H1 (cell line): ENCODE measurements at regions not wholly inside any gene's neighbourhood (a gene's known extent, or its start where the extent isn't known, plus 50 kb on each side); places are given as distances from the start of the nearest gene placed in this dataset.

Experiments used
- CTCF ChIA-PET: fragments of 300-600 bp; sonication (Branson Sonifier 250); formaldehyde crosslinking; loops from one replicate; lab custom pipeline; 2021; ENCODE audit not compliant: partially characterized antibody; lab: Charles Lee
- POLR2A ChIA-PET: fragments of 300-600 bp; sonication (Branson Sonifier 250); formaldehyde crosslinking; loops from one replicate; lab custom pipeline; 2021; ENCODE audit warnings: inconsistent platforms; ENCODE audit not compliant: partially characterized antibody; lab: Charles Lee
- DNase-seq, 2 experiments: peaks; one replicate each; pipeline versions ENCODE4 v3.0.0 to v3.0.0-alpha.2; 2010 to 2022; ENCODE audit warnings: low spot score in 2 of 2, low read depth in 1 of 2, mixed read lengths in 1 of 2
- FAIRE-seq: peaks from 2 replicates; lab custom pipeline; 2011; peaks lifted over from hg19 to GRCh38; lab: Jason Lieb, UNC
- H2AFZ ChIP-seq: 2 replicates; pipeline ENCODE4 v1.8.1; 2012; ENCODE audit warnings: low read length, inconsistent platforms
- H2AK5ac ChIP-seq: 2 replicates; pipeline ENCODE4 v1.6.1; 2013; ENCODE audit warnings: low read depth, low read length
- H2BK120ac ChIP-seq: replicated peaks from 2 replicates; pipeline ENCODE3; 2013; ENCODE audit warnings: low read depth, low read length, inconsistent platforms
- H2BK12ac ChIP-seq: 2 replicates; pipeline ENCODE4 v1.6.1; 2013; ENCODE audit warnings: low read depth, low read length
- H2BK15ac ChIP-seq: 2 replicates; pipeline ENCODE4 v1.6.1; 2013; ENCODE audit warnings: low read length
- H2BK20ac ChIP-seq: 2 replicates; pipeline ENCODE4 v1.6.1; 2013; ENCODE audit warnings: low read length
- H2BK5ac ChIP-seq: 2 replicates; pipeline ENCODE4 v1.6.1; 2013; ENCODE audit warnings: low read depth, low read length
- H3K14ac ChIP-seq: 2 replicates; pipeline ENCODE4 v1.6.1; 2013; ENCODE audit warnings: inconsistent platforms; ENCODE audit not compliant: insufficient read length
- H3K18ac ChIP-seq: 2 replicates; pipeline ENCODE4 v1.6.1; 2013; ENCODE audit warnings: low read length; ENCODE audit errors: extremely low read depth
- H3K23ac ChIP-seq: 2 replicates; pipeline ENCODE4 v1.6.1; 2013; ENCODE audit warnings: inconsistent platforms; ENCODE audit not compliant: insufficient read length
- H3K23me2 ChIP-seq: 2 replicates; pipeline ENCODE4 v1.6.1; 2013; ENCODE audit warnings: low read depth, low read length
- H3K27ac ChIP-seq: 2 replicates; pipeline ENCODE4 v1.6.1; 2011; ENCODE audit warnings: low read depth, low read length, inconsistent platforms
- H3K27me3 ChIP-seq, 4 experiments: replicated peaks in 1 of 4; 1 replicate in 1 of 4; 2 replicates in 3 of 4; pipeline versions ENCODE4 v1.6.1 to v1.8.1; 2011 to 2013; ENCODE audit warnings: low read length in 3 of 4, mild to moderate bottlenecking in 3 of 4, inconsistent platforms in 2 of 4, mixed read lengths in 2 of 4, moderate library complexity in 1 of 4; ENCODE audit not compliant: control insufficient read depth in 3 of 4, insufficient read depth in 3 of 4; ENCODE audit errors: extremely low read depth in 1 of 4
- H3K36me3 ChIP-seq, 4 experiments: 2 replicates each; pipeline versions ENCODE4 v1.6.1 to v1.8.1; 2011 to 2013; ENCODE audit warnings: mild to moderate bottlenecking in 4 of 4, low read length in 3 of 4, moderate library complexity in 2 of 4, control low read depth in 1 of 4, inconsistent platforms in 1 of 4; ENCODE audit not compliant: insufficient read depth in 4 of 4, control insufficient read depth in 2 of 4
- H3K4ac ChIP-seq: replicated peaks from 2 replicates; pipeline ENCODE3; 2013; ENCODE audit warnings: low read length, low read depth, mixed read lengths, inconsistent platforms; ENCODE audit not compliant: insufficient read length
- H3K4me1 ChIP-seq, 4 experiments: replicated peaks in 1 of 4; 1 replicate in 1 of 4; 2 replicates in 3 of 4; pipeline versions ENCODE4 v1.6.1 to v1.8.1; 2011 to 2013; ENCODE audit warnings: low read length in 3 of 4, inconsistent platforms in 2 of 4, mixed read lengths in 1 of 4; ENCODE audit not compliant: insufficient read depth in 4 of 4, control insufficient read depth in 3 of 4
- H3K4me2 ChIP-seq, 2 experiments: 2 replicates each; pipeline versions ENCODE4 v1.6.1 to v1.8.1; 2011 to 2013; ENCODE audit warnings: low read depth in 2 of 2, low read length in 2 of 2, control low read depth in 1 of 2, inconsistent platforms in 1 of 2, mild to moderate bottlenecking in 1 of 2; ENCODE audit not compliant: insufficient read depth in 1 of 2
- H3K4me3 ChIP-seq, 4 experiments: fragments of 200-600, 300-600 bp in 1 of 4; sonication (generic), shearing (Covaris generic), sonication (Bioruptor Twin) in 1 of 4; 2 replicates each; pipeline versions ENCODE4 v1.5.1 to v1.8.1; 2011 to 2016; ENCODE audit warnings: low read length in 4 of 4, low read depth in 3 of 4, control low read depth in 2 of 4, inconsistent platforms in 2 of 4, mild to moderate bottlenecking in 2 of 4, mixed read lengths in 1 of 4, moderate library complexity in 1 of 4; ENCODE audit not compliant: insufficient read depth in 2 of 4; ENCODE audit errors: extremely low read depth in 1 of 4
- H3K56ac ChIP-seq: replicated peaks from 2 replicates; pipeline ENCODE3; 2013; ENCODE audit warnings: low read depth, mild to moderate bottlenecking, mixed read lengths, low read length, inconsistent platforms; ENCODE audit not compliant: insufficient read length
- H3K79me1 ChIP-seq: 2 replicates; pipeline ENCODE4 v1.6.1; 2013; ENCODE audit warnings: low read depth, low read length, control low read depth
- H3K79me2 ChIP-seq, 2 experiments: 2 replicates each; pipeline versions ENCODE4 v1.6.1 to v1.8.1; 2012 to 2013; ENCODE audit warnings: low read length in 2 of 2, mild to moderate bottlenecking in 2 of 2, inconsistent platforms in 1 of 2; ENCODE audit not compliant: insufficient read depth in 2 of 2, control insufficient read depth in 1 of 2
- H3K9ac ChIP-seq, 4 experiments: replicated peaks in 1 of 4; 1 replicate in 1 of 4; 2 replicates in 3 of 4; pipeline versions ENCODE4 v1.6.1 to v1.8.1; 2011 to 2013; ENCODE audit warnings: low read depth in 3 of 4, low read length in 3 of 4, control low read depth in 2 of 4, mild to moderate bottlenecking in 2 of 4, moderate library complexity in 2 of 4, inconsistent platforms in 1 of 4; ENCODE audit errors: extremely low read depth in 1 of 4
- H3K9me3 ChIP-seq, 2 experiments: 2 replicates each; pipeline versions ENCODE4 v1.6.1 to v1.8.1; 2012 to 2013; ENCODE audit warnings: mild to moderate bottlenecking in 2 of 2, moderate library complexity in 2 of 2, control low read depth in 1 of 2, inconsistent platforms in 1 of 2, low read depth in 1 of 2, low read length in 1 of 2, mixed read lengths in 1 of 2; ENCODE audit not compliant: insufficient read depth in 2 of 2
- H4K20me1 ChIP-seq, 2 experiments: replicated peaks in 1 of 2; 2 replicates each; pipeline versions ENCODE3 to v1.8.1; 2011 to 2013; ENCODE audit warnings: inconsistent platforms in 2 of 2, low read length in 2 of 2, mild to moderate bottlenecking in 1 of 2; ENCODE audit not compliant: insufficient read depth in 2 of 2, control insufficient read depth in 1 of 2
- H4K5ac ChIP-seq: 2 replicates; pipeline ENCODE4 v1.6.1; 2013; ENCODE audit warnings: low read length, low read depth, mixed read lengths, inconsistent platforms; ENCODE audit not compliant: insufficient read length
- H4K8ac ChIP-seq: 2 replicates; pipeline ENCODE4 v1.8.0; 2013; ENCODE audit warnings: mild to moderate bottlenecking, moderate library complexity, low read length, inconsistent platforms; ENCODE audit not compliant: insufficient read depth; ENCODE audit errors: extremely low read depth
- H4K91ac ChIP-seq: replicated peaks from 2 replicates; pipeline ENCODE3; 2013; ENCODE audit warnings: low read length, mixed read lengths, inconsistent platforms; ENCODE audit not compliant: insufficient read length
- ASH2L ChIP-seq: fragments of 200-600, 300-600 bp; sonication (generic); IDR thresholded peaks from one replicate; pipeline ENCODE4 v1.7.1; 2017; ENCODE audit warnings: low read length
- BCL11A ChIP-seq, 2 experiments: IDR thresholded peaks; one replicate each; pipeline ENCODE4 v1.6.1; 2011; ENCODE audit warnings: low read depth in 2 of 2, low read length in 2 of 2, mild to moderate bottlenecking in 2 of 2
- HDAC2 ChIP-seq, 2 experiments: fragments of 300-600 bp in 1 of 2; sonication (generic) in 1 of 2; IDR thresholded peaks; 2 replicates each; pipeline ENCODE4 v1.6.1; 2011 to 2012; ENCODE audit warnings: low read depth in 2 of 2, low read length in 2 of 2, mild to moderate bottlenecking in 2 of 2, moderate library complexity in 2 of 2, borderline replicate concordance in 1 of 2, inconsistent platforms in 1 of 2
- POLR2AphosphoS5 ChIP-seq: IDR thresholded peaks from 2 replicates; pipeline ENCODE4 v1.6.1; 2011; ENCODE audit warnings: low read depth, low read length
- RAD21 ChIP-seq, 2 experiments: IDR thresholded peaks in 1 of 2; conservative IDR thresholded peaks in 1 of 2; 2 replicates each; pipeline ENCODE4 v1.6.1; 2011; ENCODE audit warnings: low read depth in 2 of 2, low read length in 2 of 2, improper control_type of control experiment in 1 of 2, inconsistent platforms in 1 of 2, mild to moderate bottlenecking in 1 of 2, moderate library complexity in 1 of 2

DNA sequence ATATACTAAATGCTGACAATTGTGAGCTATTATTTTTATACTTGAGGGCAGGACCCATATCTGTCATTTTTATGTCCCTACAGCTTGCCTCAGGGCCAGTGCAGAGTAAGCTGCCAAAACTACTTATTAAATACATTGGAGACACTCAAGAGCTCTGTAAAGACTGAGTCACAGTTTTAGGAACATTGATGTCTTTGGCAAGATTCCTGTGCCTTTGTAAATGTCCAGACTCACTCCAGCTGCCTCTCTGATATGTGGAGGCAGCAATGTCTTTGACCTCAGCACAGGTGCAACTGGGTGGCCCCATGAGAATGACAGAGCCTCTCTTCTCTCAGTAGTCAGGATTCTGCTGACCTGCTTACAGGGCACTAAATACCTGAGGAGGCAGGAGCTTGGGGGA lies 363.2 kb downstream of the OSTF1 start:
- Histone ChIP-seq H3K27me3 (peaks cover 0 to 3% (median 0%) of the 10 kb centered on the region in 4 experiments; a peak in 2 of 7 replicates), H3K4ac (no peak overlapping the region), H2BK12ac (no peak overlapping the region), H3K36me3 (no peaks in the 10 kb centered on the region), H3K9ac (no peak overlapping the region), H2AFZ (no peak overlapping the region), H2BK120ac (no peak overlapping the region), H4K5ac (no peak overlapping the region), H3K23ac (no peak overlapping the region), H3K79me1 (no peaks in the 10 kb centered on the region), H4K91ac (no peak overlapping the region), H3K4me2 (no peak overlapping the region), H2BK15ac (no peak overlapping the region), H4K8ac (no peak overlapping the region), H3K18ac (no peak overlapping the region), H2AK5ac (no peak overlapping the region), H2BK20ac (no peak overlapping the region), H3K79me2 (no peaks in the 10 kb centered on the region), H3K4me3 (no peak overlapping the region), H3K14ac (no peak overlapping the region), H3K9me3 (no peaks in the 10 kb centered on the region), H3K23me2 (no peaks in the 10 kb centered on the region), H3K56ac (no peak overlapping the region), H3K4me1 (peaks cover 0 to 4% (median 2%) of the 10 kb centered on the region in 4 experiments; a peak in 3 of 7 replicates), H4K20me1 (no peaks in the 10 kb centered on the region)
- ChIA-PET CTCF (interaction anchor here (0.5 to 1.3 kb wide), 4 partner anchors 35 to 141 kb away, joined by 3 to 4 read pairs (median 3); no protein-coding TSS in a partner anchor), POLR2A (no interaction called here)
- FAIRE-seq (no peak), DNase-seq (no peak)
- TF ChIP-seq BCL11A (IDR thresholded peaks at IDR 0.05; ENCODE audit: low read depth in 2 of 2, low read length in 2 of 2), result no peak
- TF ChIP-seq POLR2AphosphoS5, result no peak
- TF ChIP-seq ASH2L, result no peak
- no peak for TF ChIP-seq HDAC2 (IDR thresholded peaks at IDR 0.05; ENCODE audit: borderline replicate concordance in 1 of 2, low read depth in 2 of 2, low read length in 2 of 2)
- no peak for TF ChIP-seq RAD21 (IDR thresholded peaks at IDR 0.05 in 1 of 2, conservative IDR thresholded peaks at IDR 0.05 in 1 of 2; ENCODE audit: low read depth in 2 of 2, low read length in 2 of 2)
- TF ChIP-seq, all 59 proteins: peak for 0
- Histone ChIP-seq H3K27ac (no peak overlapping the region), H2BK5ac (no peak overlapping the region)
